GM12892 (cell line): ENCODE measurements at regions not wholly inside any gene's neighbourhood (a gene's known extent, or its start where the extent isn't known, plus 50 kb on each side); places are given as distances from the start of the nearest gene placed in this dataset.

Source experiments
- DNase-seq: peaks from one replicate; pipeline ENCODE4 v3.0.0; 2011; ENCODE audit not compliant: insufficient read length
- FAIRE-seq: peaks from 2 replicates; lab custom pipeline; 2011; peaks lifted over from hg19 to GRCh38; lab: Jason Lieb, UNC
- POLR2A ChIP-seq: IDR thresholded peaks from 2 replicates; pipeline ENCODE4 v1.6.1; 2011; ENCODE audit warnings: low read depth, low read length, control low read depth
- POLR2AphosphoS5 ChIP-seq: IDR thresholded peaks from 2 replicates; pipeline ENCODE4 v1.6.1; 2011; ENCODE audit warnings: low read depth, low read length, control low read depth
- TAF1 ChIP-seq: IDR thresholded peaks from 2 replicates; pipeline ENCODE4 v1.6.1; 2011; ENCODE audit warnings: low read depth, mild to moderate bottlenecking, control low read depth, low read length, borderline replicate concordance

DNA sequence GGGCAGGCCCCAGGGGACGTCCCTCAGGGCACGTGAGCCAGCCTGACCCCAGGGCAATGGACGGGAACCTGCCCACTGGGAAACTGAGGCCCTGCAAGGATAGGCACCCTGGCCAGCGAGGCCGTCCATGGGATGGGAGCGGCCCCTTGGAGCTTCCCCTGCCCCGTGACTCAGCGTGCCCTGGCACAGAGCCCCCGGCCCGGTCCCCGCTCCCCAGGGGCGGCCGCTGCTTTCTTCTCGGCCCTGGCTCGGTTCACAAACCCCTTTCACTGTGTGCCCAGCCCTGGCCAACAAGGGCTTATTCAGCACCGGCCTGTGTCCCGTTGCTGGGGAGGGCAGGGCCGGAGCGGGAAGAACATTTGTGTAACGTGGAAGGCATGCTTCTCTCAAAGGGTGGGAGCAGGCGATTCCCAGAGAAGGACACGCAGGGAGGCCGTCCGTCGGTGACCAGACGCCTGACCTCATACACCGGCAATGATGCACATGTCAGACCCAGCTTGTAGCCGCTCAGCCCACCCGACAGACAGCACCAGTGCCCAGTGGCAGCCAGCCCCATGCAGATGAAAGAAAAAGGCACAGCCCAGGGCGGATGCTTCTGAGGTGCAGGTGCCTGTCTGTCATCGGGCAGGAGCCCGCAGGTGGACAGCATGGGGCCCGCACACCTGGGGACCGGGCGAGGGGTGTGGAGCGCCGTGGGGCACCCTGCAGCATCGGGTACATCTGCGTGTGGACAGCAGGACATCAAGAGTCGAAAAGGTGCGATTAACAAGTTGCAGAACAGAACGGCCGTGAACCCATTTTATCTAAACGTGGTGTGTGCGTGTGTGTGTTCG is 94.5 kb downstream of the PDGFA start:
- TF ChIP-seq POLR2AphosphoS5 (no peak), TAF1 (no peak), POLR2A (no peak)
- FAIRE-seq (no peak), DNase-seq (no peak)

- TF ChIP-seq TAF1, result no peak
- no peak for TF ChIP-seq POLR2A
- TF ChIP-seq POLR2AphosphoS5, result no peak
- FAIRE-seq (no peak), DNase-seq (no peak)
Observed at GRCh38 chr7:425794-426188, 93.9 kb downstream of the PDGFA start.

DNA sequence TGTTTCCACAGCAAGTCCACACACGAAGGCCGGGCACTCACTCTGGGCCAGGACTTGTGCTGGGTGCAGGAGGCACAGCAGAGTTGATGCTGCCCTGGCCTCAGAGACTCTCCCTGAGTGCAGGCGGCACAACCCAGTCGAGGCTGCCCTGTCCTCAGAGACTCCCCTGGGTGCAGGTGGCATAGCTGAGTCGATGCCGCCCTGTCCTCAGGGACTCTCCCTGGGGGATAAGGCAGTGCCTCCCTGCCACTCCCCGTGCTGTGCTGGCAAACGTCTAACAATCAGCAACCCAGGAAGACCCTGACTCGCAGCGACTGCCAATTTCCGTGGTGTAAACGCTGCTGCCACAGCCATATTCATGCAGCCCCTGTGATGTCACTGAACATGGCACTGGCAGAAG is 93.1 kb downstream of the PDGFA start:
- FAIRE-seq (no peak), DNase-seq (no peak)
- TF ChIP-seq TAF1 (no peak), POLR2AphosphoS5 (no peak), POLR2A (no peak)

GRCh38 chr7:427506-428103 is 92.0 kb downstream of the PDGFA start:
- TF ChIP-seq POLR2AphosphoS5, result no peak
- no peak for TF ChIP-seq TAF1
- TF ChIP-seq POLR2A, result no peak
- FAIRE-seq (no peak), DNase-seq (no peak)

DNA sequence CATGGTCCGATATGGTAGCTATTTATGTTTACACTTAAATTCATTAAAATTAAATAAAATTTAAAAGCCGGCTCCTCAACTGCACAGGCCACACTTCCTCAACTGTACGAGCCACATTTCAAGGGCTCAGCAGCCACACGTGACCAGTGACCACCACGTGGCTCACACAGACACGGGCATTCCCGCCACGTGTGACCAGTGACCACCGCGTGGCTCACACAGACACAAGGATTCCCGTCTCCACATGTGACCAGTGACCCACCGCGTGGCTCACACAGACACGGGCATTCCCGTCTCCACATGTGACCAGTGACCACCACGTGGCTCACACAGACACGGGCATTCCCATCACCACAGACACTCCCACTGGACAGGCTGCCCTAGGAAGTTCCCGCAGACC is 91.3 kb downstream of the PDGFA start:
- FAIRE-seq, result no peak
- DNase-seq, result no peak
- no peak for TF ChIP-seq POLR2A
- TF ChIP-seq POLR2AphosphoS5, result no peak
- no peak for TF ChIP-seq TAF1

- DNase-seq, result no peak
- no peak for FAIRE-seq
- TF ChIP-seq POLR2AphosphoS5, result no peak
- TF ChIP-seq TAF1, result no peak
- TF ChIP-seq POLR2A, result no peak
Observed at GRCh38 chr7:428927-429827, 90.5 kb downstream of the PDGFA start.

- FAIRE-seq (no peak), DNase-seq (no peak)
- TF ChIP-seq POLR2A (no peak), POLR2AphosphoS5 (no peak), TAF1 (no peak)
Observed at GRCh38 chr7:429828-430180, 89.8 kb downstream of the PDGFA start.

DNA sequence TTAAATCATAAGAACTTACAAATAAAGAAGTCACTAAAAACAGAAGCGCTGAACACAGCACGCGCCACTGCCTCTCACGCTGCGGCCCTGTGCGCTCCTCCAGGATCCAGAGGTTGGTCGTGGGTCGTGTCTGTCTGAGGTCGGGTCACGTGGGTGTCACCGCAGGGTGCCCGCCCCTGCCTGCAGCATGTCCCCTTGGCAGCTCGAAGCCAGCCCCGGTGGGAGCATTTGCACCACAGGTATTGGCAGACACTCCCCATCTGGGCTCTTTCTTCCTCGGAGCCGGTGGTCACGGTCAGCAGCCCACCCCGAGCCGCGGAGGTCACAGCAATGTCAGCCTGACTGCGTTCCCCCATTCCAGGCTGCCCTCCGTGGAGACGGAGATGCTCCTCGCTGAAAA is 88.6 kb downstream of the PDGFA start:
- FAIRE-seq, result no peak
- TF ChIP-seq TAF1, result no peak
- TF ChIP-seq POLR2AphosphoS5, result no peak
- no peak for TF ChIP-seq POLR2A
- DNase-seq, result no peak

DNA sequence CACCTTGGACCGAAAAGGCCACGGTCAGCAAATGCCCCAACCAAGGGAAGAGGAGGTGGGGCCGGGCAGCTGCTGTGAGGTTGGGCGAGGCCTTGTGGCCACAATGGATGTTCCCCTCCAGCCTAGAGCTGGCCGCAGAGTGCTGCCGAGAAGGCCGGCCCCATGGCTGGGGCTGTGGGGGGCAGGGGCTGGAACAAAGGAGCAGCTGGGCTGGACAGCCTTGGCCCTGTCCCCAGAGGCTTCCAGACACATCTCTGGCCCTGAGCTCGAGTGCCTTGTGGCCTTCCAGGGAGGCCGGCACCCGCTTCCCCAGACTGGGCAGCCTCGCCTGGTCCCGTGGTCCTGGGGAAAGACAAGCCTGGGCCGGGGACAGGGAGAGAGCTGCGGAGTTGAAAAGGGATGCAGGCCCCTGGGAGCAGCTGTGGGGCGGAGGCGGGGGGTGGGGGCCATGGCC is 88.0 kb downstream of the PDGFA start:
- FAIRE-seq, result no peak
- no peak for DNase-seq

DNA sequence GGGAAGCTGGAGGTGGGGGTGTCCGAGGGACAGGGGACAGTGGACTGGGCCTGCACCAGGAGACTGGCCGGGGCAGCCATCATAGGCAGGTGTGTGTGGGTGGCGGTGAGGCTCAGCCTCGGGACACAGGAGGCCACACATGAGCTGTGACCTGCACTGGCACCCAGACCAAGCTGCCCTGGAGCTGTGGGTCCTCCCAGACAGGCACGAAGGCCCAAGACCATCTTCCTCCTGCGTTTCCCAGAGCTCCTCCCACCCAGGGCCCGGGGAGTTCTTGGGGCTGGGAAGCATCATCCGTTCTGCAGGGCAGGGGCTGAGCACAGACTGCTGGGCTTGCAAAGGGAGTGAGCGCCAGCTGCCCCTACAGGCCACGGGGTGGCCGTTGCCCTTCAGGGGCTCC is 87.4 kb downstream of the PDGFA start:
- TF ChIP-seq POLR2AphosphoS5 (no peak), TAF1 (no peak), POLR2A (no peak)
- FAIRE-seq (no peak), DNase-seq (no peak)

More for the DNA sequence above, 88.0 kb downstream of the PDGFA start:
- TF ChIP-seq POLR2AphosphoS5 (no peak), TAF1 (no peak), POLR2A (no peak)

- no peak for TF ChIP-seq POLR2A
- TF ChIP-seq POLR2AphosphoS5, result no peak
- TF ChIP-seq TAF1, result no peak
- DNase-seq (no peak), FAIRE-seq (no peak)
Observed at GRCh38 chr7:432933-433332, 86.7 kb downstream of the PDGFA start.

DNA sequence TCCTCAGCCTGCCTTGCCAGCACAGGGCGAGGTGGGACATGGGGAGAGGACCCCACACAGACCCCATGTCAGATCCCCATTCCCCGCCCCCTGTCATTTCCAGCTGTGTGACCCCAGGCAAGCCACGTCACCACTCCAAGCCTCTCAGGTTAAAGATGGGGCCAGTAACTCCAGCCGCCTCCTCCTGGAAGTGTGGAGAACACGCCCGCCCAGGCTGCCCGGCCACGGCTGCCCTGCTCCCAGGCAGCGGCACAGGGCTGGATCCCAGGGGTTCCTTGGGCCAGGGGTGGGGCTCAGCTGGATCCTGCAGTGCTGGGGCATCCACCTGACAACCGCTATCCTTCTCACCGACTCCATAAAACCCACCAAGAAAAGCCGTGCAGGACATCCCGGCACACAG is 86.1 kb downstream of the PDGFA start:
- TF ChIP-seq POLR2AphosphoS5 (no peak), TAF1 (no peak), POLR2A (no peak)
- FAIRE-seq (no peak), DNase-seq (no peak)
